Right renal cortex interstitium (tissue), 3 donors: ENCODE measurements at regions not wholly inside any gene's neighbourhood (a gene's known extent, or its start where the extent isn't known, plus 50 kb on each side); places are given as distances from the start of the nearest gene placed in this dataset.

Experiments
- DNase-seq, 3 donors: peaks; one replicate each; pipeline ENCODE4 v3.0.0-alpha.2; 2013; ENCODE audit warnings: low read depth in 3 of 3, low spot score in 2 of 3

GRCh38 chr15:46682969-46683791 lies 1034.1 kb upstream of the SEMA6D start:
- no peak for DNase-seq

GRCh38 chr15:46685096-46685495 lies 1032.2 kb upstream of the SEMA6D start:
- DNase-seq, result no peak

- no peak for DNase-seq
Measured at GRCh38 chr15:46685681-46686080, 1031.6 kb upstream of the SEMA6D start.

GRCh38 chr15:46696281-46696680 lies 1021.0 kb upstream of the SEMA6D start:
- no peak for DNase-seq

- DNase-seq, result no peak
Measured at GRCh38 chr15:46701346-46701745, 1016.0 kb upstream of the SEMA6D start.

- no peak for DNase-seq
Measured at GRCh38 chr15:46701896-46702295, 1015.4 kb upstream of the SEMA6D start.

- no peak for DNase-seq
Measured at GRCh38 chr15:46703020-46703861, 1014.1 kb upstream of the SEMA6D start.

GRCh38 chr15:46703871-46704637 lies 1013.3 kb upstream of the SEMA6D start:
- DNase-seq, result no peak

GRCh38 chr15:46707452-46707851 lies 1009.9 kb upstream of the SEMA6D start:
- no peak for DNase-seq

- DNase-seq, result no peak
Measured at GRCh38 chr15:46708226-46708625, 1009.1 kb upstream of the SEMA6D start.

GRCh38 chr15:46709460-46710083 lies 1007.7 kb upstream of the SEMA6D start:
- no peak for DNase-seq

- DNase-seq, result no peak
Measured at GRCh38 chr15:46710401-46710960, 1006.8 kb upstream of the SEMA6D start.

GRCh38 chr15:46713045-46713444 lies 1004.3 kb upstream of the SEMA6D start:
- DNase-seq, result no peak

- no peak for DNase-seq
Measured at GRCh38 chr15:46714950-46715349, 1002.4 kb upstream of the SEMA6D start.

GRCh38 chr15:46723308-46723707 lies 994.0 kb upstream of the SEMA6D start:
- no peak for DNase-seq

- no peak for DNase-seq
Measured at GRCh38 chr15:46732060-46732459, 985.2 kb upstream of the SEMA6D start.

- DNase-seq, result no peak
Measured at GRCh38 chr15:46735115-46735514, 982.2 kb upstream of the SEMA6D start.

- DNase-seq, result no peak
Measured at GRCh38 chr15:46751303-46751702, 966.0 kb upstream of the SEMA6D start.

- DNase-seq, result no peak
Measured at GRCh38 chr15:46753946-46754345, 963.4 kb upstream of the SEMA6D start.

- DNase-seq, result no peak
Measured at GRCh38 chr15:46763091-46763490, 954.2 kb upstream of the SEMA6D start.
